ENCODE measurements at regions not wholly inside any gene's neighbourhood (a gene's known extent, or its start where the extent isn't known, plus 50 kb on each side); places are given as distances from the start of the nearest gene placed in this dataset.
"Not testable (repeated sequence)": the region's sequence is repeated elsewhere in the genome, so short reads cannot be mapped to it uniquely, and the experiment has no call there.

- H3K4me3 ChIP-seq (ENCODE audit: low read depth, low read length) = not testable (repeated sequence)
These were observed 279.9 kb downstream of the PLS3 start for GRCh38 chrX:115840729-115841409.

- not testable (repeated sequence) for H3K4me3 ChIP-seq (ENCODE audit: low read depth, low read length)
These were observed 290.0 kb downstream of the PLS3 start for GRCh38 chrX:115850986-115851385.

- not testable (repeated sequence) for H3K4me3 ChIP-seq (ENCODE audit: low read depth, low read length)
These were observed 292.3 kb downstream of the PLS3 start for GRCh38 chrX:115853260-115853659.

- not testable (repeated sequence) for H3K4me3 ChIP-seq (ENCODE audit: low read depth, low read length)
These were observed 289.4 kb upstream of the AGTR2 start for GRCh38 chrX:115881170-115881569.

- not testable (repeated sequence) for H3K4me3 ChIP-seq (ENCODE audit: low read depth, low read length)
These were observed 286.4 kb upstream of the AGTR2 start for GRCh38 chrX:115884121-115884520.

GRCh38 chrX:115888041-115888440, 282.5 kb upstream of the AGTR2 start:
- not testable (repeated sequence) for H3K4me3 ChIP-seq (ENCODE audit: low read depth, low read length)

- H3K4me3 ChIP-seq (ENCODE audit: low read depth, low read length) = not testable (repeated sequence)
These were observed 282.0 kb upstream of the AGTR2 start for GRCh38 chrX:115888519-115888918.

GRCh38 chrX:115889121-115889890, 281.2 kb upstream of the AGTR2 start:
- H3K4me3 ChIP-seq (ENCODE audit: low read depth, low read length) = no peak overlapping the region
- no peak for TF ChIP-seq CTCF (IDR thresholded peaks at IDR 0.05; ENCODE audit: borderline replicate concordance, insufficient read depth, low read depth, low read length)

GRCh38 chrX:115892056-115892708, 278.4 kb upstream of the AGTR2 start:
- TF ChIP-seq CTCF (IDR thresholded peaks at IDR 0.05; ENCODE audit: borderline replicate concordance, insufficient read depth, low read depth, low read length) = no peak
- H3K4me3 ChIP-seq (ENCODE audit: low read depth, low read length) = no peak overlapping the region

GRCh38 chrX:115892787-115893671, 277.5 kb upstream of the AGTR2 start:
- H3K4me3 ChIP-seq (ENCODE audit: low read depth, low read length) = peak overlapping the region; percentile 6
- peak; percentile 33; the same call in 1 of the 2 replicates for TF ChIP-seq CTCF (IDR thresholded peaks at IDR 0.05; ENCODE audit: borderline replicate concordance, insufficient read depth, low read depth, low read length)

Measured in GM12875 (cell line).